ENCODE measurements at regions not wholly inside any gene's neighbourhood (a gene's known extent, or its start where the extent isn't known, plus 50 kb on each side); places are given as distances from the start of the nearest gene placed in this dataset.

- TF ChIP-seq EZH2 (IDR thresholded peaks at IDR 0.05; ENCODE audit: low read length) (no peak), CTCF (optimal IDR thresholded peaks at IDR 0.05 in 1 of 3, IDR thresholded peaks at IDR 0.05 in 1 of 3, conservative IDR thresholded peaks at IDR 0.05 in 1 of 3; ENCODE audit: extremely low read depth in 1 of 3, insufficient read depth in 2 of 3, low read length in 3 of 3) (no peak)
Observed at GRCh38 chr10:56596257-56596656, 235.2 kb upstream of the ZWINT start.

Measured in keratinocyte (primary cell).